HG02571 (cell line): ENCODE measurements at regions not wholly inside any gene's neighbourhood (a gene's known extent, or its start where the extent isn't known, plus 50 kb on each side); places are given as distances from the start of the nearest gene placed in this dataset.

Experiments
- ATAC-seq: cut with Tn5 transposase; IDR thresholded peaks from one replicate; pipeline ENCODE4 v1.9.1; 2021; ENCODE audit warnings: mild to moderate bottlenecking, moderate library complexity; ENCODE audit not compliant: unreplicated experiment

DNA sequence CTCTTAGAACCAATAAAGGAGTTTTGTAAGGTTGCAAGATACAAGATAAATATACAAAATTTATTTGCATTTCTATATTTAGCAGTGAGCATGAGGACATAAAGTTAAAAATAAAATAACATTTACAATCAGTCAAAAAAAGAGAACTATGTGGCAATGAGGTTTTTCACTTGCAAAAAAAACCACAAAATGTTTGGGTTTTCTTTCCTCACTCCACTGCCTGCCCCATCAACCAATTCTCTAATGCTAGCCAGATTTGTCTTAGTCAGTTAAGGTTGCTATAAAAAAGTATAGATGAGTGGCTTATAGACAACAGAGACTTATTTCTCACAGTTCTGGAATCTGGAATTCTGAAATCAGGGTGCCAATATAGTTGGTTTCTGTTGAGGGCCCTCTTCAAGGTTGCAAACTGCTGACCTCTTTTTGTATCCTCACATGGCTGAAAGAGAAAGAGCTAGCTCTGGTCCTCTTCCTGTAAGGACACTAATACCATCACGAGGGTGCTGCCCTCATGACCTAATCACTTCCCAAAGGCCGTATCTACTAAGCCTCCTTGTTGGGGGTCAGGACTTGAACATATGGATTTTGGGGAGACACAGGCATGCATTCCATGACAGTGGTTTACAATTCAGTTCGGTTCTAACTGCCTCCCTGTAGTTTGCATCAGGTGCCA lies 566.2 kb downstream of the GALR1 start:
- no peak for ATAC-seq

DNA sequence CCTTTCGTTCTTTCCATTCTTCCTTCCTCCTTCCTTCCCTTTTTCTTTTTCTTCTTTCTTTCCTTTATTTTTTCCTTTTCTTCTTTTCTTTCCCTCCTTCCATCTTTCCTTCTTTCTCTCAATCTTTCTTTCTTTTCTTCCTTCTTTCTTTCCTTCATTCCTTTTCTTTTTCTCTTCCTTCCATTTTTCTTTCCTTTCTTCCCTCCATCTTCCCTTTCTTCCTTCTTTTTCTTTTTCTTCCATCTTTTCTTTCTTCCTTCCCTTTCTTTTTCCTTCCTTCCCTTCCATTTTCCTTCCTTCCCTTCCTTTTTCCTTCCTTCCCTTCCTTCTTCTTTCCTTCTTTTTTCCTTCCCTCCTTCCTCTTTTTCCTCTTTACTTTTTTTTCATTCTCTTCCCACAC lies 568.7 kb downstream of the GALR1 start:
- no peak for ATAC-seq

DNA sequence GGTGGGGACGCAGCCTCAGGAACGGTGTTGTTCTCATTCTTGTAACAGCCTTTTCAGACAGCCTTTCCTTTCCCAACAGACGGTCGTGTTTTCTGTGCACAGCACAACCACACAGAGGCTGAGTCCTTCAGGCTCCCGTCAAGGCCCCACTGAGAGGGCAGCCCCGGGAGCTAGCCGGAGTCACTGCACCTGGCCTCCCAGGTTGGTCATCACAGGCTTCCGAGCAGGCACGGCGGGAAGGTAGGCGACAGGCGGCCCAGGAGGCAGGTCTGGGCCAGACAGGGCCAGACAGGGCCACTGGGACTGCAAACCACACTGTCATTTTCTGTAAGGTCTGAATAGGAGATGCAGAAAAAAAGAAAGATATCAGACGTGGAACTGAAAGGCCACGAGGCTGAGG lies 570.8 kb downstream of the GALR1 start:
- ATAC-seq = no peak

DNA sequence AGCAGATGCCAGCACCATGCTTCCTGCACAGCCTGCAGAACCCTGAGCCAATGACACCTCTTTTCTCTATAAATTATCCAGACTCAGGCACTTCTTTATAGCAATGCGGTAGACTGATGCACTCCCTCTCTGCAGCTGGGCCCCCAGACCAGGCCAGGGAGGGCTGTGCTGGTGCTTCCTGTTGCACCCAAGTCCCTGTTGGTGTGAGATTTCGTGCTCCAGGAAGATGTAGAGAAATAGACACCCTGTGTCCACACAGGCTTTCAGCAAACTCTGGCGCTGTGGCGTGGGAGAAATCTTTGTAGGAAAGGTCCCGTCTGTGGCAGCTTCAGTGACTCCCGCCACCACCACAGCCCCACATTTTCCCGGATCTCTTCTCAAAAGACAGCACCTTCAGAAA lies 572.2 kb downstream of the GALR1 start:
- no peak for ATAC-seq

DNA sequence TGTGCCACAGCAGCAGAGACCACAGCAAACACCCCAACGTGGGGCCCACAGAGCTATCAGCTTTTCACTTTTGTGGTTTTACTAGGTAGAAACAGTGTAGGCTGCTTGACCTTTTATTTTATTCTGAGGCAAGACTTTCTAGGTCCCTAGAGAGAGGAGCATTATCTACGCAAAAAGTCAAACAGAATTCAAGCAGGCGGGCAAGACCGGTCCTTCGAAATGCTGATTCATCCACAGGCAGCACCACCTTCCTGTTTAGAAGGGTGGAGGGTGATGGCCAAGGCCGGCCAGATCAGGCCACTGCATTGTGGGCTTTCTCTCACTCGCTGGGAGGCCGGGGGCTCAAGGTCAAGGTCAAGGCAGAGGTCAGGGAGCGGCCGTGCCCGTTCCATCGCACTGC lies 573.0 kb downstream of the GALR1 start:
- no peak for ATAC-seq

DNA sequence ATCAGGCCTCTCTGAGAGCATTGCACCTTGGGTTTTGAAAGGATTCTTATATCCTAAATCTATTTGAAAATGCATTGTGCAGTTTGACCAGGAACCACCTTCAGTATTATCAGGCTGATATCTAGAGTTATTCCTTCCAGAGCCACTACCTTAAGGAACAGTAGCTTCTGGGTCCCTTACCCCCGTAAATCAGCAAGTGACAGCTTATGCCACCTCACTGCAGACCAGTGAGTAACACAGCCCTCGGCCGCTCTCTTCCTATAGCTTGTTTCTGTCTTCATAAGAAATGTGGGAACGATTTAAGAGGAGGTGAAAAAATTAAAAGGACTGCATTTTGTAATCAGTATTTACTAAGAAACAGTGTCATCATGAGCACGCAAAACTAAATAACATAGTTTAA lies 584.2 kb downstream of the GALR1 start:
- no peak for ATAC-seq

DNA sequence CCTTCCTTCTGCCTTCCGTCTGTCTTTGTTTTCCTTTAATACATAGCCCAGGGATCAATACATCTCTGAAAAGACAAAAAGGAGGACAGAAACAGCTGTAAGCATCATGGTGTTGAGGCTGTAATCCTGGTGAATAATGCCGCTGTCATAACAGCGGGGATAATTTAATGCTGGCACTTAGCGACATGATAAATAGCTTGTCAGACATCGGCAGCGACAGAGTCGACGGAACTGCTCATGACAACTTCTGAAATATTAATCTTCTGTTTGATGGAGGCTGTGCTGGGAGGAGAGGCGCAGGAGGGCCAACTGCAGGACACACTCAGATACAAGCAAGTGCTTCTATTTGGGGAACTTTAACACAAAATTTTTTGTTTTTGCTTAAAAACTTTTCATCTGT lies 602.2 kb downstream of the GALR1 start:
- ATAC-seq = no peak

DNA sequence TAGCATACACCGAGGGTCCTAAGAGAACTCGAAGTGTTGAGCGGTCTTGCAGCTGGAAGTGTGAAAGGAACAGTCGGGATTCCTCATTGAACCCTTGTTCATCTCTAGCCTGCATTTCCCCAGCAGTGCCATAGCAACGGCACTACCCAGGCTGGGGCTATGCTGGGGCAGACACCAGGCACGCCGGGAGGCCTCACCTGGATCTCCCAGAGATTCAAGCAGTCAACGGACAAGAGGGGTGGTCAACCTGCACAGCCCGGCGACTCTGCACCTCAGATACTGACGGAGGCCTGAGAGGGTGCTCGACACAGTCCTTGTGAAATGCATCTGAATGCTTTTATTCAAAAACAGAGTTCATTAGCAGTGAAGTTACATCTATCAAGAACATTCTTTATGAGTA lies 604.2 kb downstream of the GALR1 start:
- ATAC-seq = no peak

DNA sequence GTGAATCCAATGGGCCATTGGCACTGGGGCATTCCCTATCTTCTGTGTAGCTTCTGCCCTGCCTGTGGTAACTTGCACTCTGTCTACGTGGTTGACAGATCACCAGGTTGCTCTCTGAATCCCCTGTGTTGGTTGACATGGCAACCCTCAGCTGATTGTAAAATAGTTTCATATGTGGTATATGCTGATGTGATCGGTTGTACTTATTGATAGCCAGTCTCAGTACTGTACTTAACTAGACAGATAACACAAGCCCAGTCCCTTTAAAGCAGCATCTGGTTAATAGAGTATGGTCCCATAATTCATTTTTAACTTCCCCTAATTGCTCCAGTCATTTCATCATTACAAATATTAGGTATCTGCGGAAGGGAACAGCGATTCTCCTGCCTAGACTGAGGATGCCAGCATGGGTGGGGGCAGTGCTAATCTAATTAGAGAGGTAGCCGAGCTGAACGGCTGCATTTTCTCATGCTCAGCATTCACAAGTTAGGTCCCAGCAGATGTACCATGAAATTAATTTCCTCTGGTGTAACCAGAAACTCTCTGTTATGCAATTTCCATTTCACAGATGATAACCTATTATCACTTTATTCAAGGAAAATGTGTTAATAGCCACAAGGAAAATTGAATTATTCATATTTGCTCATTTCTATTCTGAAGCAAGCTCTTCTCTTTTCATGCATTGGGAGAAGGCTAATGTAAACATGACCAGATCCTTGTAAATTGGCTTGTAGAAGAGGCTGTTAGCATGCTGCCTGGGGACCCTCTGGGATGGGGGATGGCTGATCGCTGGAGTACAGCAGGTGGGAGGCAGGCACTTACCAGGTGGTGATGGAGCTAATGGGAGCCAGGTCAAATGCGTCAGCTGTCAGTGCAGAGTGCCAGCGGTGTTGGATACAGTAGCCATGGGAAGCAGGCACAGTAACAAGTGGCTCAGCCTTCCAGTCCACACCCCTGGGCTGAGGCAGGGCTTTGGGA lies 608.3 kb downstream of the GALR1 start:
- ATAC-seq = no peak

DNA sequence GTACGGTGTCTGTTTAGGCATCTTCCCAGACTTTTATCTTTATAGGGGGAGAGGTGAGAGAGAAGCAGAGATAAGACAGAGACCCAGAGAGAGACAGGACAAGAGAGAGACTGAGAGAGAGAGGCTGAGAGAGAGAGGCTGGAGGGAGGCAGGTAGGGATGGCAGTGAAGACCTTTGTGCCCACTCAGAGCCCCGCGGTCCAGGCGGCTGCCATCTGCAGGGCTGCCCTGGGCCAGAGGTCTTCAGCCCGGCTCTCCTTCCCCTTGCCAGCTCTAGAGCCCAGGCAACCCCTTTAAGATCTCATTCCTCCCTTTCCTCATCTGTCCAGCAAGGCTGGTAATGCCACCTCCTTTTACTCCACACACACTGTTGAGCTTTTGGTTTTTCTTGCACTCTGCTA lies 610.0 kb downstream of the GALR1 start:
- no peak for ATAC-seq

DNA sequence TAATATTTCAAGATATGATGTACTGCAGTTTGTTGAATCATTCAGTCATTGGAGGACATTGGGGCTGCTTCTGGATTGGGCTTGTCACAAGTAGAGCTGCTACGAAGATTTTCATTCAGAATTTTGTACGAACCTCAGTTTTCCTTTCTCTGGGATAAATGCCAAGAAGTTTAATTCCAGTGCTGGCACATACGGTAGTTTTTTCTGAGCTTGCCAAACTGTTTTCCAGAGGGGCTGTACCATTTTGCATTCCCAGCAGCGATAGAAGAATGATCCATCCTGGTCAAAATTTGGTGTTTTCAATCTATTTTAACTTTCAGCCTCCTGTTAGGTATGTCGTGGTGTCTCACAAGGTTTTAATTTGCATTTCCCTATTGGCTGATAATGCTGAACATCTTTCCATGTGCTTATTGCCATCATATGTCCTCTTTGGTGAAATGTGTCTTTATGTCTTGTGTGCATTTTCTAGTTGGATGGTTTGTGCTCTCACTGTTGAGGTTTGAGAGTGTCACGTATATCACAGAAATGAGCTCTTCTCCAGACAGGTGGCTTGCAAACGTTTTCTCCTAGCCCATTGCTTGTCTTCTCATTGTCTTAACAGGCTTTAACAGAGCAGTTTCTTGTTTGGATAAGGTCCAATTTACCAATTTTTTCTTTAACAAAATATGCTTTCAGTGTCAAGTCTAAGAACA lies 612.6 kb downstream of the GALR1 start:
- no peak for ATAC-seq

DNA sequence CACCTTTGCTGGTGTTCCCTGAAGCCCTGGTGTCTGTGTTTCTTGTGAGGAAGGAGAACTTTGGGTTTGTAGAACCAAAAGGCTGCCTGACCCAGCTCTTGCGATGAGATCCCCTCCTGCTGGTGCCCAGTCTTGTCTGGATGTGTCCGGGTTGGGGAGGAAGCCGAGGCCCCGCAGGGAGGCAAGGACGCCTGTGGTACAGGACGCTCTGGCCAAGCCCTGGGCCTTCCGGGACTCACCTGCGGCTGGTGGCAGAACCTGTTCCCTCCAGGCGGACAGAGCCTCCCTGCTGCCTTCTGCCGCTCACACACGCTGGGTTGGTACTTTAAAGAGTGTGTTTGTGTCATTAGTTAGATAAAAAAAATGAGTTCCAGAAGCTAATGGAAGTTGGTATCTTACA lies 616.2 kb downstream of the GALR1 start:
- no peak for ATAC-seq

DNA sequence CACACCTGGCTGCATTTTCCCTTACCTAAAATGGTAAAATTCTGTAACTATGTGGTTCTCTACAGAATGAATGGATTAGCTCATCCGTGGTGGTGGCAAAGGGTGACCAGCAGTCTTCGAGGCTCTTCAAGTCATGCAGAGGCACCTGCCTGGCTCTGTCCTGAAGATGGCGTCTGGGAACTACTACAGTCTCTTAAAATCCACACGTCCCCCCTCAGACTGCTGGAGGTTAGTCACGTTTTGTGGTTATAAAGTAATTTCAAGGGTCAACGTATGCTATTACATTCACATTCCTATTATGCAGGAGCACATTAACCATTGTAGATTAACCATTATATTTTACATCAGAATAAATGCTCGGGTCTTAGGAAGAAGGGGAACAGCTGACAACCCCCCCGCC lies 616.7 kb downstream of the GALR1 start:
- ATAC-seq = no peak

DNA sequence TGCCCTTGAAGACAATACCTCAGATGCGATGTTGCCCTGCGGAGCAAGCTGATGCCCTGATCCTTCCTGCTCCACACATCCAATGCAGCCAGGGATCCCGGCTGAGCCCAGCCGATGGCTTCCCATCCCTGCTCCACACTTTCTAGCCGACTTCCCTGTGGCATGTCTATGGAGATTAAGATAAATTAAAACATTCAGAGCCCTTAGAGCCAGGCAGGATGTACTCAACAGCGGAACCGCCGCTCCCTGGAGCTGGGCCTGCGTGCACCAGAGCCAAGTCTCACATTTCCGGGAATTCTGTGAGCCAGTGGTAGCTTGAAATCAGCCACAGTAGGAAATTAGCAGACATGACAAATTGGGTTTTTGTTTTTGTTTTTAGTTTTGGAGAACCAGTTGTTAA lies 620.6 kb downstream of the GALR1 start:
- ATAC-seq = no peak

DNA sequence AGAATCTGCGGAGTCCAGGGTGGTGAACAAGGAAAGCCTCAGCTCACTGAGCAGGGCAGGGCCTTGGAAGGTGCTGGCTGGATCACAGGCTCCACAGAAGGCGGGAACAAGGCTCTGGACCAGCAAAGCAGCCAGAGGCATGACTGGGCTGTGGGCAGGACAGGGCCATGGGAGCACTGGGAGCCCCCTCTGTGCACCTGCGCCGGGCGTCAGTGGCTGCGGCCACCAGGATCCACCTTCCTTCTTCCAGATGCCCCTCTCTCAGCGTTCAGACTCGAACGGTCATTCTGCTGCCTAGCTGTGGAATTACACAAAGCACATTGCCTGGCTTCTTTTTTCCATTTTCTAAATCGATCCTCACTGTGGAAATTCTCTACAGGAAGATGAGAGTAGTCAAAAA lies 621.2 kb downstream of the GALR1 start:
- ATAC-seq = no peak

DNA sequence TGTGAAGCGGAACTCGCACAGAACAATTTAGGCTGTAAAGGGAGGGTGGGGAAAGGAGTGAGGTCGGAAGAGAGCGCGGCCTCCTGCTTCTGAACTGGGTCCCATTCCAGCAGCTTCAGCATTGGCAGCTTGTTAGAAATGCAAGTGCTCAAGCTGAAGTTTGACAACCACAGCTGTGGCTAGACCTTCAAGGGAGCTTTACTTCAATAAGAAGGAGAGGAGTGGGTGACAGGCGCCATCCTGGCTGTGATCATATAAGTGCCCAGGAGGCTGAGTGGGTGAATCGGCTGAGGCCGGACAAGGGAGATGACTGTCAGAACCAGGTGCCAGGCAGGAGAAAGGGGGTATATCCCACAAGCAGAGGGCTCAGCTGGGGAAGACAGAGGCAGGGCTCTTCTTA lies 622.5 kb downstream of the GALR1 start:
- ATAC-seq = no peak

DNA sequence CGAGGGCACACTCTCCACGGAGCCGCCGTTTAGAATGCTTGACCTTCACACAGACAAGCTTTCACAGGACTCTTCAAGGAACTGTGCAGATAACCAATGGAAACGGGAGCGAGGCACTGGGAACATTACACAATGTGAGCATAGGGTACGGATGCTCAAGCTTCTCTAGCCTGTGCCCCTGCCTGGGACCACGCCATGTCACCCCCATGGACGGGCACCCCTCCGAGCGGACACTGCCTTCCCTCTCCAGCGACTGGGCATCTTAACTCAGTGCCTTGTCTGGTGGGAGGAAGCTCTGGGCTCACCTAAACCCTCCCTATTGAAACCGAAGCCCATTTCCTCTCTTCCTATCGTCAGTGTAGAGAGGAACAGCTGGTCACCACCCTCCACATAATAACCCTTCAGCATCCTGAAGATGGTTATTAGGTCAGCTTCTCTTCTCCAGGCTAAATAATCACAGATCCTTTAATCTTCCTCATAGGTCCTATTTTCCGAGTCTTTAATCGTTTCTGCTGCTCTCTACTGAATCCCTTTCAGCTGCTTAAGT lies 626.7 kb downstream of the GALR1 start:
- ATAC-seq = no peak

DNA sequence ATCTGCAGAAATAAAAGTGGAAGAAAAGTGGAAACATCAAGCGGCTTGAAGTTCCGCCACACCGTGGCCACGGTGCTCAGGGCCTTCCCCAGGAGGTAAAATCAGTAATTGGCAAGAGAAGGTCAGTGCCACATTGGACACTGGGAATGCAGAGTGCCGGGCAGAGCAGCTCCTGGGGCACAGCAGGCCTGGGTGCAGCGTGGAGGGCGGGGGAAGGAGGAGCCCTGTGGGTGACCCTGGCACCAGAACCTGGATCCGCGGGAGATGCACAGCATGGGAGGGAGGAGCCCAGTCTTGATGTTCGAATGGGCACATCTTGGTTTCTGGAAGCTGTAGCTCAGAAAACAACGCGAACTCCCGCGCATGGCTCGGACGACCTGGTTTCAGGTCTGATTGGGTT lies 630.2 kb downstream of the GALR1 start:
- ATAC-seq = no peak

DNA sequence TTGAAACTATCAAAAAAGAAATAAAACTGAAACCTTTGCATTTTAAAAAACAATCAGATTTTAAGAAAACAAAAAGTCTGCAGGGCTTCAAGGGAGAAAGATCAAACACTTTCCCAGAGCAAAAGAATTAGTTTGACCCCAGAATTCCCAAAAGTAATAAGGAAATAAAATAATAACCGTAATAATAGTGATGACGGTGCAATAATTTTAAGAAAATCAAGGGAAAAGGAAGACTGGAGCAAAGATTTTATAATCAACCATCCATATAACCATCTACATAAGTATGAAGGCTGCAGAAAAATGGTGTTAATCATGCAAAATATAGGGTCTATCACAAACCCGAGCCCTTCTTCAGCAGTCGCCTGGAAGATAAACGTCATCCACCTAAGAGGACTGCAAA lies 634.8 kb downstream of the GALR1 start:
- no peak for ATAC-seq

DNA sequence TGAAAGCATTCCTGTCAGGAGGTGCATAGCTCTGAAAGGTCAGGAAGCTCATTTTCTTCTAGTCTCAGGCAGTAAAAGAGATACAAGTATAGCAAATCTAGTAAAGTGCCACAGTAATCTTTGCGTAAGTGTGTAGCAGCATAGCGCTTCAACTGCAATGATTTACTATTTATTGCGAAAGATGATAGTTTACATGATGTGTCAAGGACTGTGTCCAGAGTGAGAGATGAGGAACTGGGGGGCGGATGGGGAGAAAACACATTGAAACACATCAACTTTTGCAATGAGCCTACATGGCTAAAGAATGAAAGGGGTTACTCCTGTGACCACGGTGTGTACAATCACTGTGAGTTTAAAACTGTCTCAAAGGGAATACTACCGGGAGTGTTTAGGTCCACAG lies 644.4 kb downstream of the GALR1 start:
- no peak for ATAC-seq

DNA sequence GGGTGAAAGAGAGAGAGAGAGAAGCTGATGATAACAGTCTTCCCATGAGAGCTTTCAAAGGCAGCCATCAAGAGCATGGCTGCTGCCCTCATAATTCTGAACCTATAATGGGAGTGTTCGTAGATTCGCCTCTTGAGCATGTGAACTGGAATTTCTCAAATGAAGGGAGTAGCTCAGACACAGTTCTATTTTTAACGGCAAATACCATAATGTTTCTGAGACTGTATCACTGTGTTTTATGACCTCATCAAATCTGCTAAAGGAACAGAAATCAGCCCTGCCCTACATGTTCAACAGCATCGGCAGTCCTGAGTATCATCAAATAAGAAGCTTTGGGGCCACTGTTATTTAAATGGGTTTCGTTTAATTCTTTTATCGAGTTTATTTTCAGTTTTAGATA lies 645.6 kb downstream of the GALR1 start:
- no peak for ATAC-seq
